Right renal pelvis (tissue), 4 donors: ENCODE measurements at regions not wholly inside any gene's neighbourhood (a gene's known extent, or its start where the extent isn't known, plus 50 kb on each side); places are given as distances from the start of the nearest gene placed in this dataset.

Experiments used
- DNase-seq, 4 donors: peaks; one replicate each; pipeline ENCODE4 v3.0.0-alpha.2; 2013; ENCODE audit warnings: low read depth in 4 of 4, low spot score in 3 of 4, missing footprints in 1 of 4

GRCh38 chr13:43983373-43983772, 103.7 kb downstream of the LACC1 start:
- DNase-seq, result no peak

DNA sequence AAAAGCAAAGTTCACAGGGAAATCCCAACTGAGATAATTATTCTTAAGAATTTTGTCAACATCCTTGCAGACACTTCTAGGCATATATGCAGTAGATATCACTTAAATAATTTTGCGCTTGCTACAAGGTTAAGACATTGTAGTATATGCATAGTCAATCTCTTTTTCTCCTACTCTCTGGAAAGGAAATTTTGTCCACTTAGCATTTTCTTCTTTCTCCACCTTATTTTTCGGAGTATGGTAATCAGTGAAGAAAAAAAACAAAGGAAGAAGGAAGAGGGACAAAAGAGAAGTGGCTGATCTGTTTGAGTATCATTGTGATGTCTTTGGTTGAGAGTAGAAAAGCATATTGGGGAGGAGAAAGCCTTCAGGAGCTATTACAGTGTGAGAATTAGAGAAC, 104.6 kb downstream of the LACC1 start:
- DNase-seq, result no peak

DNA sequence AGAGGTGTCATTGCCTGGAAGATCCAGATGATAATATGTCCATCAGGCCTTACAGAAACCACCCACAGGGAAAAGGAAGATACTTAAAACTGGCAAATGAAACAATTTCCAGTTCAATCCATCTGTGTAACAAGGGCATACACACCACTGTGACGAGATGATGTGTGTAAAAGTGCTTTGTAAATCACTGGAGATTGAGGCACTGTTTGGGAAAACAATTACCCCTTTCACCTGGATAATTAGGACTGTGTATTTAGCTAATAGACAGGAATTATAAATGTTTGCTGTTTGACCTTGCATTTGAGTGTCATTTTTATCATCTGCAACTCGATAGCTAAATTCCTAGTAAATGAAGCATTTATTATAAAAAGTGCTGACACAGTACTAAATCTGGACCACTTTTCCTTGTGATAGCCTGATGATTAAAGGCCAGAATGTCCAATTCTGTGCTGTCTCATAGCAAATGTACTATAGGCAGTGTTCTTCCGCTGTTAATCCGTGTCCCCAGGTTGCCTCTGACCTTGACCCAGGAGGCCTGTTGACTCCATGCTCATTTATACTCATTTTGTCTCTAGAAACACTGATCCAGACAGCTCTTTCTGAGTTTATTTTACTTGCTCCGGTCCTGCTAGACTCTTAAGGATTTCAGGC, 105.8 kb downstream of the LACC1 start:
- DNase-seq, result no peak

DNA sequence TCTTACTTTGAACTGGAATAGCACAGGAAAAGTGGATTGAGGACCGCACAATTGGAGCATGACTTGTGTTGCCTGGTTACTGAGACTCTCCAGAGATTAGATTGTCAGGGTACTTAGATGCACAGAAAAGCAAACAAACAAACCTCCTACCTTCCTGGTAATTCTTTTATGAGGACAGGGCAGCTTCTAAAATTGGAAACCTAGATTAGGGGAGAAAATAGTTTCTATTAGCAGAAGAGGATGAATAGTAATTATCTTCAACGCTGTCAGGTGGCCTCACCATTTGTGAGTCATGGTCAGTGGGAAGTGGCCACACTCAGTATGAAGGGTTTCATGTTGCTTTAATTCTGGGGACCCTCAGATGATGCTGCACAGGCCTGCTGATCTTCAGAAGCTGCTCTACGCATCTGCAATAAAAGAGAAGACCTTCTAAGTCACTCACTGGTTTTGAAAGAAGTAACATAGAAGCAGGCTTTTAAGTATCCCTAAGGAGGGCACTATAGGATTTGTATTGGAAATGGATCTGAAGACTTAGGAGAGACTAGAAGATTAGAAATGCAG, 106.8 kb downstream of the LACC1 start:
- DNase-seq, result no peak

- DNase-seq, result no peak
Observed at GRCh38 chr13:43988302-43988701, 108.6 kb downstream of the LACC1 start.

GRCh38 chr13:43990021-43990420, 110.3 kb downstream of the LACC1 start:
- no peak for DNase-seq

- DNase-seq, result no peak
Observed at GRCh38 chr13:43990829-43991228, 111.1 kb downstream of the LACC1 start.

DNA sequence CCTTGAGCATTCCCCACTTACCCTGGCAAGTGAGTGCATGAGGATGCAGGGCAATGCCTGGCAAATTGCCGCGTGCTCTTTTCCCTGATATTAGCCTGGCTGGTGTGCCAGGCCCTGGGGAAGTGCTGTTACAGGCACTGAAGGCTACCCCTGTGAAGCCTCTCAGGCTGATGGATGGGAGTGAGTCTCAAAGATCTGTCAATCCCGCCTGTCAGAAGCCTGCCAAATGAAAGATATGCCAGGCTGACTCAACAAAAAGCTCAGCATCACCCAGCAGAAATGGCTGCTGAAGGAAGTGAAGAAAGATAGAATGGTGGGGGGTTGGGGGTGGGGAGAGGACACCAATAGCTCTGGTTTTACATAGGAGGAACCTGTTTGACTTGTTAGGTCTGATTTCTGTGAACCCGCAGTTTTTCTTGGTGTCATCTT, 112.1 kb downstream of the LACC1 start:
- DNase-seq, result no peak

DNA sequence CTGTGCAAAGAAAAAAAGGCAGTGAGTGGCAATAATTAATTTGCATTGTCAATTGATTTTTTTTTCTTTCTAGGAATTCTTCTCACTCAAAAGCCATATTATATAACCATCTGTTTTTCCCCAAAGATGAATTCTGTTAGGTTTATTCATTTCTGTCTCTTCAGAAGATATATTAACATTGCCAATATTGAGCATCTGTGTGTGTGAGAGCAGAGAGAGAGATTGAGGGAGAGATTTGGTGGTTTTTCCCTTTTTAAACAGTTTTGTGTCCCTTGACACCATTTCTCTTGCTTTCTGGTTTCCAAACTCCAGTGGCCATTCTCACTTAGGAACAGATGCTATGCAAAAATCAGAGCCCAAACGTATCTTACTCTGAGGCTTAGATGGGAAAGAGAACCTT, 112.5 kb downstream of the LACC1 start:
- no peak for DNase-seq

GRCh38 chr13:43994999-43995859, 115.5 kb downstream of the LACC1 start:
- no peak for DNase-seq

DNA sequence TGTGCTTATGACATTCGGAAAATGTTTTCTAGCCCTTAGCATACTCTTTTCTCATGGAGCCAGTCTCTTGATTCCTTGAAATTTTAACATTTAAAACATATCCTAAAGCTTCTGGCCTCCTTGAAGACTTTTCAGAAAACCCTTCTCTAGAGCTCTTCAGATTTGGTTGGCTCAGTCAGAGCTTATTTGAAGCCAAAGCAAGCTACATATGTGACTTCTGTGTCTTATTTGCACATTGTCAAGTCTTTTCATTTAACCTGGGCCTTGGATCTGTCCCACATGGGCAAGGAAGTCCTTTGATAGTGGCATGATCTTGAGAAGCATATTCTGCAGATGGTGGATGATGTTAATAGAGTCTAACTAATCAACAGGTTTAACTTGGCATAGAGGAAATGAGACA, 116.5 kb downstream of the LACC1 start:
- no peak for DNase-seq

GRCh38 chr13:44003481-44003880, 123.8 kb downstream of the LACC1 start:
- DNase-seq, result no peak

DNA sequence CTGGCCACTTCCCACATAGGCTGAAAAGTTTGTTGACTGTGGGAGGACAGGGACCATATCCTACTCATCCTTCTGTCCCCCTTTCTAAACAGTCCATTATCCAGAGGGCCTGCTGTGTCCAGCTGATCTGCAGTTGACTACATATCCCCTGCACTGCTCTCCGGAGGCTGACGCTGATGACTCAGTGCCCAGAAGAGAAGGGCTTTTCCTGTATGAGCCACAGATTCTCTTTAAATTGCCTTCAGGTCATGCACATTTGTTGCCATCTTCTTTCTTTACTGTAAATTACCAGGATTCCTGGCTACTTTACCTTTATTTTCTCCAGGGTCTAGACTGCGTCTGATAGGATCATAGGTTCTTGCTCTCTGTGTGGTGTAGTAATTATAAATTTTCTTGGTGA, 125.2 kb downstream of the LACC1 start:
- no peak for DNase-seq

DNA sequence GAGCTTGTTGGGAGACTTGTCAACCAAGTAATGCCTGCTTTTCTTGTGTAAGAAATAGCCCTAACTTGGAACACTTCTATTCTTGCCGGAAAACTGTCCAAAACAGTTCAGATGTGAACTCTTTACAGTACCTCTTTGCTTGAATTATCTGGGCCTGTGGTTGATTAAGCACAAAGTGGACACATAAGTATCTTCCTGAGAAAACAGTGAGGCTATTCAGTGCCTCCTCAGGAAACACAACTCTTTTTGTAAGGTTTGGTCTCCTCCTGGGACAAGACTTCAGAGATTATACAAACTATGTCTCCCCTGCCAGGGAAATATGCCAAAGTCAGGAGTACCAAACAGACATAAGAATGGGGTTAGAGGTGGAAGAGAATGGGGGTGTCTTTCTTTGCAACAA, 127.7 kb downstream of the LACC1 start:
- DNase-seq, result no peak

DNA sequence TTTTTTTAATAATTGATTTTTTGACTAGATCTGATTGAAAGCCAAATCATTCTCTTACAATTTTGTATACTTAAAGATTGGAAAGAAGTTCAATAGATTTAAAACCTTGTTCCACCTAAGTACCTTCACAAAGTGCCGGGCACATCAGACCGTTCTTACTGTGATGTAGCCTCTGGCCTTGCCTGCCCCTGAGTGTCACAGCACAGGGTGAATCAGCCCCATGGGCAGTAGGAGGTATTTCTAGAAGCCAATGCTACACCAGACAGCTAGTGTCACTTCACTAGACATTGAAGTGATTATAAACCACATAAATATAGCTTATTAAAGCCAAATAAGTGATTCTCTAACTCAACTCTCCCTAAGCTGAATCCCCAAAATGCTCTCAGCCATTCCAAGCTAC, 131.3 kb downstream of the LACC1 start:
- DNase-seq, result no peak

GRCh38 chr13:44012910-44013757, 133.4 kb downstream of the LACC1 start:
- no peak for DNase-seq

- peak in 1 of 4 donors; percentile 27 for DNase-seq
Observed at GRCh38 chr13:44013758-44014291, 134.1 kb downstream of the LACC1 start.

GRCh38 chr13:44014501-44014900, 134.8 kb downstream of the LACC1 start:
- no peak for DNase-seq

GRCh38 chr13:44015118-44015517, 135.4 kb downstream of the LACC1 start:
- DNase-seq, result no peak

DNA sequence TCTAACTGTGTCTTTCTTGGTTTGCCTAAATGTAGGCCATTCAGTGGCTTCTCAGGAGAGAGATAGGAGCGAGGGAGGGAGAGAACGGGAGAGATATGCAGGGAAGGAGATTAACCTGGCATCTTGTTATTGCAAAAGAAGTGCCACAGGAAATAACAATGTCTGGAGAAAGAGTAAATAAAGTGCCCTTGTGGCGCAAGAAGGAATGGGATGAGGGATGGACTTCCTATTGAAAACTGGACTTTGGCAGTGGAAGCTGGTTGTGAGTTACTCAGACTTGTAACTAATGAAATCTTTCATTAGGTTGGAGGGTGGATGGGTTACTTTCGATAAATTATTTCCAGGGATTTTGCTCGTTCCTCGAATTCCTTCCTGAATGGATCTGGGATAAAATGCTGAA, 136.1 kb downstream of the LACC1 start:
- no peak for DNase-seq
